Hematopoietic multipotent progenitor cell treated with erythropoietin and hydrocortisone succinate and interleukin-3 and kit ligand, for 17 days (in vitro differentiated cells): ENCODE measurements at regions not wholly inside any gene's neighbourhood (a gene's known extent, or its start where the extent isn't known, plus 50 kb on each side); places are given as distances from the start of the nearest gene placed in this dataset.

Experiments used
- DNase-seq: peaks from one replicate; pipeline ENCODE4 v3.0.0-alpha.2; 2015; ENCODE audit warnings: low spot score

DNA sequence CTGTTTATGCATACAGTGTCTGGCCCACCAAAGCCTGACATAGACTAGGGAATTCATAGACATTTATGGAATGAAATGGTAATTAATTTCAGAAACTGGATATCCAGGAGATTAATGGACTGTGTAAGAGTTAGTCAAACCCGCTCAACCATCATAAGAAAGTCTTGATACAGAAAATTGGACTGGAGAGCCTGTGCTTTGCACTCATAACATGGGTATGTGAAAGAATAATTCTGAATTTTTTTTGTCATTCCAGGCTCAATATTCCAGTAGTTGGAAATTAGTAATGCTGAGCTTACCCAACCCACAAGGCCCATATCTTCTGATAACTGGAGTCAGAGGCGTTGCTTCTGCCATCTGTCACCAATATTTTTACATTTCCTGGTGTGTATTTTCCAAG is 799.7 kb upstream of the IGFBP3 start:
- DNase-seq: no peak

DNA sequence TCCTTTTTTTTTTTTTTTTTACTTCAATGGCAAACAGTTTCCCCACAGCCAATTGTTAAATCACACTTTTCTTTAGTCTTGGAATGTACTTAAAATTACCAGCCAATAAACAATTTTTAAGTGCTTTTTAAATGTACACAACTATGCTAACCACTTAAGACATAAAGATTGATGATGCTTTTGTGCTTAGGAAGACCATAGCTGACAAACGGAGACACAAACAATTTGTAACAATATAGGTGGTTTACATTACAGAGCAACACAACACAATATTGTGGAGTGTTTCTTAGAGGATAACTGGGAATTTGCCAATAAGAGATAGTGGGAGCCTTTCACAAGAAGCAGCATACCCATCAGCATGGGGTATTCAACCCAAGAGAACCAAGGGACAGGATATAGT is 798.5 kb upstream of the IGFBP3 start:
- DNase-seq: no peak

GRCh38 chr7:46716926-46717325 is 795.9 kb upstream of the IGFBP3 start:
- DNase-seq: no peak

- DNase-seq: no peak
These were observed 794.5 kb upstream of the IGFBP3 start for GRCh38 chr7:46715579-46715978.

DNA sequence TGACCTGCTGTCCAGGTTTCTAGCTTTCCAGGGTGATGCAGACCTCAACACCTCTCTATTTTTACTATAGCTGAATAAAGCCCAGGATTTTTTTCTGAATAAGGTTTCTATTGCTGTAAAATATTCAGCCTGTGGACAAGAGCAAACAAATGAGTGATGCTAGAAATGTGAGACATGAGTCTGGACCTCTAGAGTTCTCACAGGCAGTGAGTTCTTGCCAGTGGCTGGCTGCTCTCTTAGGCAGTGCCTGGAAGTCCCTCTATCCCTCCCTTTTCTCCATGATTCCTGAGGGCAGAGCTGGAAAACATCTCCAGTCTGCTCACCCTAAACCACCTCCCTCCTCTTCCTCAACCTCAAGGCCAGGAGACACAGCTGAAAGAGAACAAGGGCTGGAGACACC is 793.8 kb upstream of the IGFBP3 start:
- no peak for DNase-seq

GRCh38 chr7:46713868-46714596 is 793.0 kb upstream of the IGFBP3 start:
- no peak for DNase-seq

DNA sequence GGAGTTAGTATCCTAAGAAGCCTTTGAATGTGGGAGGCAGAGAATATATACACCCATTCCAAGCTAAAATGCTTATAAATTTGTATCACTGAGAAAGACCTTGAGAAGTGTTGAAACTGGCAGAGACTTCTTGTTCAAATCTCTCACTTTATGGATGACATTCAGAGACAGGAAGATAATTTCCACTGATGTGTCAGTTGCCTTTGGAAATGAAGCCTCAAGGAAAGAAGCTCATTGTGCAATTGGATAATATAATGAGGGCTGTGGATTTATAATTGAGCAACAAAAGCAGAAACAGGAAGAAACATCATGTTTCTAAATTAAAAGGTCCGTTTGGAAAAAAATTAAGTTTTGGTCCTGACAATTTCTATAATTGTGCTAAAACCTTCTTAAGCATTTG is 789.9 kb upstream of the IGFBP3 start:
- no peak for DNase-seq

- no peak for DNase-seq
These were observed 786.9 kb upstream of the IGFBP3 start for GRCh38 chr7:46707973-46708372.

- DNase-seq: no peak
These were observed 784.5 kb upstream of the IGFBP3 start for GRCh38 chr7:46705386-46706255.

DNA sequence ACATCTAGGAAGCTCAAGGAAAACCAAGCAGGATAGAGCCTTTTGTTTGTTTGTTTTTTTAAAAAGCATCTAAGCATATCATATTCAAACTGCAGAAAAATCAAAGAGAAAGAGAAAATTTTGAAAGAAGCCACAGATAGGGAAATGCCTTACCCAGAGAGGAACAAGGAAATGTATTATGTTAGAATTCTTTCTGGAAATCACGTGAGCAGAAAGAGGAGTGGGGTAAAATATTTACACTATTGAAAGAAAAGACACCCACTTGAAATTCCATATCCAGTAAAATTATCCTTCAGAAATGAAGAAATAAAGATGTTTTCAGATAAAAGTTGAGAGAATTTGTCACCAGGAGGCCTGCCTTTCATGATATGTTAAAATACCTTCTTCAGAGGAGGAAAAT is 775.7 kb upstream of the IGFBP3 start:
- no peak for DNase-seq

GRCh38 chr7:46695051-46695708 is 774.1 kb upstream of the IGFBP3 start:
- DNase-seq: no peak

DNA sequence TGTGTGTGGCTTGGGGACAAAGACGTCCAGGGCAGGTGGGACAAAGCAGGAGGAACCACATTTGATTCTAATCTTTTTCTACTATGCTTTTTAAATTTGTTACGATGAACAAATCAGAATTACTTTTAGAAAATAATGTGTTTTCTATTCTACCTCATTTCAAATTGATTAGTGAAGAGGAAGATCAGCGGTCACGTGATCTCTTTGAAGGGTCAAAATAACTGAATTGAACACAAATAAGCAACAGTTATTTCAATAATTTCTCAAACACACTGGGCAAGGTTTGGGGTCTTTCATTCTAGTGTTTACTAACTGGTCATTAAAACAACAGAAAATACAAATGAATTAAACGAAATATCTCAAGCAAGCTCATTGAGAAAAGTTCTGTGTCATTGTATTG is 773.0 kb upstream of the IGFBP3 start:
- DNase-seq: no peak

- DNase-seq: no peak
These were observed 766.1 kb upstream of the IGFBP3 start for GRCh38 chr7:46687203-46687602.

- no peak for DNase-seq
These were observed 764.0 kb upstream of the IGFBP3 start for GRCh38 chr7:46685051-46685450.

DNA sequence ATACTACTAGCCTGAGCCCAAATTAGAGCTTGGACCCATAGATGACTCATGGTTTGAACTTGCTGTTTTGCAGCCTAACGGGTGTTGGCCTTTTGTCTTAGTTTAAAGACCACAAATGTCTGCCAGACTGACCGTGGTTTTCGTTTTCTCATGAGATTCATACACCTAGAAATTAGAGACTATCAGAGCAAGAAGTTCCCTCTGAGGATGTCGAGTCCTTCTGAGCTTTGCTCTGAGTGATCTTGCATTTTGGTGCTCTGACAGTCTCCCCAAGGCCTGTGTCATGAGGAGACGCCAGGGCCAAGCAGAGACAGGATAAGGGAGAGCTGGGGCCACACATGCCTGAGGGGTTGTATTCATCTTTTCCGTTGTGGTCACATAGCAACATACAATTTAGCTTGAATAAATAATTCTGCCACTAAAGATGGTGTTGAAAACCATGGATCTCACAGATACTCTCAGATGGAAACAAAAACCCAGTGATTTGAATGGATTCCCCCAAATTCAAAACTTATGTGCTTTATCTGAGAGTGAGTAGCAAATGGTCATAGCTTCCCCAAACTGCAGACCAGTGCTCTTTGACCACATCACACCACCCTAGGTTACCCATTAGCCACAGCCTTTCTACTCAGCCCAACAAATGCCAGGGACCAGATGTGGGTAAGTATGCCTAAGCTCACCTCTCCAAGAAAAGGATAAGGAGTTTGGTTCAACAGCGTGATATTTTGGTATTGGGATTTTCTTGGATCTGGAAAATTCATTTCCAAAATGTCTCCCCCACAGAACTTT is 762.0 kb upstream of the IGFBP3 start:
- DNase-seq: no peak

GRCh38 chr7:46681865-46682503 is 760.9 kb upstream of the IGFBP3 start:
- DNase-seq: no peak

DNA sequence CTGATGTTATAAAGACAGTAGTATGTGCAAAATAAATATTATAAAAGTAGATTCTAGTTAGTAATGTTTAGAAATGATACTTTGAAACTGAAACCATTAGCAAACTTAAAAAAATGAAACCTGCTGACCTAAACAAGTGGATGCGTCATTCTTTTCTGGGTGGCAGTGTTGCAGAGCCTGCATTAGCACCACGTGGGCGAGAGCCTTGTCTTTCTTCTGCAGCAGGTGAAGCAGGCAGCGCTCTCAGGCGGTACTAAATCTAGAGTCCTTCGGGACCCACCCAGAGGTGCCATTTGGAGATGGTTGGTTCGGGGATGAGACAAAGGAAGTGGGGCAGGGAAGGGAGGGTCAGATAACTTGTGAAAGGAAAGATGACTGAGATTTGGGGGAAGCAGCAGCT is 759.1 kb upstream of the IGFBP3 start:
- no peak for DNase-seq

GRCh38 chr7:46679671-46680070 is 758.6 kb upstream of the IGFBP3 start:
- no peak for DNase-seq

DNA sequence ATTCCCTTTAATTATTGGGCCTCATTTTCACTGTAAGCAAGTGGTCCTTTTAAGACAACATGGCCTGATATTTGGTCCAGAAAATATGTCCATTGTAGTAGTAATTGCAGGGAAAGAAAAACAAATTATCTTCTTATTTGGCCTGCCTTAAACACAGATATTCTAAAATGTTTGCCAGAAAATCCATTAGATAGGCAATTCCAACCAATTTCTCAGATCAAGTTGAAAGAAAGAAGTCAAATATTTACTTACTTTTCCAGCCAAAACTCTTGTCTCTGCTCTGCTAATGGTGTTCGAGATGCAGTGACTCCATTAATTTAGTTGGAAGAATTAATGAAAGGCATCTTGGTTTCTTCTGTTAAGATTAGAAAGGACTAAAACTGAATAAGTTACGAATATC is 757.3 kb upstream of the IGFBP3 start:
- DNase-seq: no peak

- DNase-seq: no peak
These were observed 754.4 kb upstream of the IGFBP3 start for GRCh38 chr7:46675456-46675855.

- DNase-seq: no peak
These were observed 751.8 kb upstream of the IGFBP3 start for GRCh38 chr7:46672861-46673260.
